ENCODE measurements at regions not wholly inside any gene's neighbourhood (a gene's known extent, or its start where the extent isn't known, plus 50 kb on each side); places are given as distances from the start of the nearest gene placed in this dataset.

GRCh38 chr18:76232010-76232409 lies 263.0 kb downstream of the ZNF516 start:
- H3K9me2 ChIP-seq (replicated peaks; ENCODE audit: insufficient read depth, low read length): no peaks in the 10 kb centered on the region
- TF ChIP-seq, protein P1, sequence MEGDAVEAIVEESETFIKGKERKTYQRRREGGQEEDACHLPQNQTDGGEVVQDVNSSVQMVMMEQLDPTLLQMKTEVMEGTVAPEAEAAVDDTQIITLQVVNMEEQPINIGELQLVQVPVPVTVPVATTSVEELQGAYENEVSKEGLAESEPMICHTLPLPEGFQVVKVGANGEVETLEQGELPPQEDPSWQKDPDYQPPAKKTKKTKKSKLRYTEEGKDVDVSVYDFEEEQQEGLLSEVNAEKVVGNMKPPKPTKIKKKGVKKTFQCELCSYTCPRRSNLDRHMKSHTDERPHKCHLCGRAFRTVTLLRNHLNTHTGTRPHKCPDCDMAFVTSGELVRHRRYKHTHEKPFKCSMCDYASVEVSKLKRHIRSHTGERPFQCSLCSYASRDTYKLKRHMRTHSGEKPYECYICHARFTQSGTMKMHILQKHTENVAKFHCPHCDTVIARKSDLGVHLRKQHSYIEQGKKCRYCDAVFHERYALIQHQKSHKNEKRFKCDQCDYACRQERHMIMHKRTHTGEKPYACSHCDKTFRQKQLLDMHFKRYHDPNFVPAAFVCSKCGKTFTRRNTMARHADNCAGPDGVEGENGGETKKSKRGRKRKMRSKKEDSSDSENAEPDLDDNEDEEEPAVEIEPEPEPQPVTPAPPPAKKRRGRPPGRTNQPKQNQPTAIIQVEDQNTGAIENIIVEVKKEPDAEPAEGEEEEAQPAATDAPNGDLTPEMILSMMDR (IDR thresholded peaks at IDR 0.05; ENCODE audit: low read length): no peak
- no peak for TF ChIP-seq EZH2 (optimal IDR thresholded peaks at IDR 0.05; ENCODE audit: low read depth, low read length)
- TF ChIP-seq EZH2phosphoT487 (IDR thresholded peaks at IDR 0.05; ENCODE audit: low read length): no peak
- no peaks in the 10 kb centered on the region for H3K79me2 ChIP-seq (ENCODE audit: low read length)
- H3K27me3 ChIP-seq (replicated peaks; ENCODE audit: insufficient read depth, low read length): no peaks in the 10 kb centered on the region
- no peaks in the 10 kb centered on the region for H3K36me3 ChIP-seq (replicated peaks; ENCODE audit: insufficient read depth, low read length)
- no peak overlapping the region for H3K4me2 ChIP-seq (ENCODE audit: low read depth, low read length)
- H2AFZ ChIP-seq (ENCODE audit: low read length): no peak overlapping the region
- H3K27ac ChIP-seq (ENCODE audit: low read length): no peak overlapping the region
- no peaks in the 10 kb centered on the region for H3K9me3 ChIP-seq (replicated peaks; ENCODE audit: insufficient read depth, low read length)
- no peaks in the 10 kb centered on the region for H4K20me1 ChIP-seq (ENCODE audit: insufficient read depth, low read length)
- H3K4me1 ChIP-seq (ENCODE audit: low read length): no peaks in the 10 kb centered on the region
- H3K4me3 ChIP-seq (ENCODE audit: low read length): no peak overlapping the region
- H3K9ac ChIP-seq (ENCODE audit: low read length): no peak overlapping the region
- no peaks in the 10 kb centered on the region for H3F3A ChIP-seq (ENCODE audit: insufficient read depth, low read length)
- no peak for DNase-seq

DNA sequence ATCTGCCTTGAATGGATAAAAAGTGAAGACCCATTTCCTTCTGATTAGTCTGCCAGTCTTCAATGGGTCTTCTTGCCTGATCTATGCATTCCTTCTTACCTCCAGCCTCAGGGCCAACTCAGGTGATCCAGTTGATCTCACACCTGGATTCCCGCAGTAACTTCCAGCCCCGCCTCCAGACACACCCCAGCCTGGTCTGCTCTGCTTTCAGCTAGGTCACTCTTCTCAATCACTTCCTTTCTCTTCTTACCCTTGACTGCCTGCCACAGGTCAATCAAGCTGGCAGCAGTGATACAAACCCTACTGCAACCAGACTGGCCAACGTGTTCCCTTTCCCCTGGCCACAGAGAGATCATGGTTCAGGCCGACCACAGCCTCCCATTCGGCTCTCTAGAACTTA lies 263.6 kb downstream of the ZNF516 start:
- H4K20me1 ChIP-seq (ENCODE audit: insufficient read depth, low read length): no peaks in the 10 kb centered on the region
- H3K4me3 ChIP-seq (ENCODE audit: low read length): no peak overlapping the region
- H3K79me2 ChIP-seq (ENCODE audit: low read length): no peaks in the 10 kb centered on the region
- H3K27me3 ChIP-seq (replicated peaks; ENCODE audit: insufficient read depth, low read length): no peaks in the 10 kb centered on the region
- H2AFZ ChIP-seq (ENCODE audit: low read length): no peak overlapping the region
- no peaks in the 10 kb centered on the region for H3K4me1 ChIP-seq (ENCODE audit: low read length)
- H3K9ac ChIP-seq (ENCODE audit: low read length): no peak overlapping the region
- no peaks in the 10 kb centered on the region for H3K36me3 ChIP-seq (replicated peaks; ENCODE audit: insufficient read depth, low read length)
- H3K4me2 ChIP-seq (ENCODE audit: low read depth, low read length): no peak overlapping the region
- H3K9me3 ChIP-seq (replicated peaks; ENCODE audit: insufficient read depth, low read length): no peaks in the 10 kb centered on the region
- no peak for TF ChIP-seq EZH2phosphoT487 (IDR thresholded peaks at IDR 0.05; ENCODE audit: low read length)
- no peak for TF ChIP-seq EZH2 (optimal IDR thresholded peaks at IDR 0.05; ENCODE audit: low read depth, low read length)
- TF ChIP-seq, protein P1 (IDR thresholded peaks at IDR 0.05; ENCODE audit: low read length): no peak
- H3K9me2 ChIP-seq (replicated peaks; ENCODE audit: insufficient read depth, low read length): no peaks in the 10 kb centered on the region
- no peaks in the 10 kb centered on the region for H3F3A ChIP-seq (ENCODE audit: insufficient read depth, low read length)
- DNase-seq: no peak
- no peak overlapping the region for H3K27ac ChIP-seq (ENCODE audit: low read length)

- Histone ChIP-seq H3K4me3 (ENCODE audit: low read length) (no peak overlapping the region), H3K4me2 (ENCODE audit: low read depth, low read length) (no peak overlapping the region), H4K20me1 (ENCODE audit: insufficient read depth, low read length) (no peaks in the 10 kb centered on the region), H3K79me2 (ENCODE audit: low read length) (no peaks in the 10 kb centered on the region), H3F3A (ENCODE audit: insufficient read depth, low read length) (no peaks in the 10 kb centered on the region), H3K9me3 (replicated peaks; ENCODE audit: insufficient read depth, low read length) (no peaks in the 10 kb centered on the region), H3K4me1 (ENCODE audit: low read length) (no peaks in the 10 kb centered on the region), H3K36me3 (replicated peaks; ENCODE audit: insufficient read depth, low read length) (no peaks in the 10 kb centered on the region), H2AFZ (ENCODE audit: low read length) (no peak overlapping the region), H3K9ac (ENCODE audit: low read length) (no peak overlapping the region), H3K9me2 (replicated peaks; ENCODE audit: insufficient read depth, low read length) (no peaks in the 10 kb centered on the region), H3K27me3 (replicated peaks; ENCODE audit: insufficient read depth, low read length) (no peaks in the 10 kb centered on the region), H3K27ac (ENCODE audit: low read length) (no peak overlapping the region)
- DNase-seq: no peak
- TF ChIP-seq EZH2 (optimal IDR thresholded peaks at IDR 0.05; ENCODE audit: low read depth, low read length): no peak
- no peak for TF ChIP-seq EZH2phosphoT487 (IDR thresholded peaks at IDR 0.05; ENCODE audit: low read length)
- TF ChIP-seq, protein P1 (IDR thresholded peaks at IDR 0.05; ENCODE audit: low read length): no peak
These were observed 264.3 kb downstream of the ZNF516 start for GRCh38 chr18:76230791-76231190.
